RWPE1 (cell line): ENCODE measurements at regions not wholly inside any gene's neighbourhood (a gene's known extent, or its start where the extent isn't known, plus 50 kb on each side); places are given as distances from the start of the nearest gene placed in this dataset.

Experiments used
- CTCF ChIA-PET: fragments of 350-600 bp; sonication (Branson Sonifier 250); formaldehyde crosslinking; extraction: SDS; loops from one replicate; lab custom pipeline; 2021; lab: Yijun Ruan, JAX
- POLR2A ChIA-PET: fragments of 400-600 bp; formaldehyde crosslinking; extraction: SDS; loops from one replicate; lab custom pipeline; 2020; ENCODE audit warnings: antibody characterized with exemption; ENCODE audit not compliant: low non-redundant PET; lab: Yijun Ruan, JAX
- DNase-seq: peaks from one replicate; pipeline ENCODE4 v3.0.0; 2012; ENCODE audit warnings: low spot score
- H3K27ac ChIP-seq: fragments of 450-650 bp; 2 replicates; pipeline ENCODE4 v1.5.1; 2017
- CTCF ChIP-seq: fragments of 450-650 bp; conservative IDR thresholded peaks from 2 replicates; pipeline ENCODE4 v1.5.1; 2017; ENCODE audit warnings: low read depth, mild to moderate bottlenecking

GRCh38 chr17:72534776-72535175 lies 414.0 kb downstream of the SOX9 start:
- no peak for TF ChIP-seq CTCF
- ChIA-PET CTCF (interaction anchor here (0.6 kb wide), 1 partner anchor 315 kb away, joined by 3 read pairs; no protein-coding TSS in a partner anchor), POLR2A (no interaction called here)
- DNase-seq: no peak
- H3K27ac ChIP-seq: no peak overlapping the region

- no peak overlapping the region for H3K27ac ChIP-seq
- POLR2A ChIA-PET: no interaction called here
- no peak for DNase-seq
- CTCF ChIA-PET: interaction anchor here (0.6 kb wide), 1 partner anchor 315 kb away, joined by 3 read pairs; no protein-coding TSS in a partner anchor
- TF ChIP-seq CTCF: no peak
Measured at GRCh38 chr17:72535346-72535745, 414.5 kb downstream of the SOX9 start.

- TF ChIP-seq CTCF: no peak
- no peak overlapping the region for H3K27ac ChIP-seq
- CTCF ChIA-PET: no interaction called here
Measured at GRCh38 chr17:72535779-72536178, 415.0 kb downstream of the SOX9 start.

GRCh38 chr17:72536788-72537187 lies 416.0 kb downstream of the SOX9 start:
- CTCF ChIA-PET: interaction anchor here (0.7 kb wide), 2 partner anchors 148 to 1770 kb away, joined by 3 to 6 read pairs; no protein-coding TSS in a partner anchor
- TF ChIP-seq CTCF: no peak
- POLR2A ChIA-PET: no interaction called here
- no peak for DNase-seq
- H3K27ac ChIP-seq: no peak overlapping the region

More at GRCh38 chr17:72535779-72536178, 415.0 kb downstream of the SOX9 start:
- POLR2A ChIA-PET: no interaction called here
- DNase-seq: no peak

- POLR2A ChIA-PET: no interaction called here
- TF ChIP-seq CTCF: no peak
Measured at GRCh38 chr17:72538443-72538842, 417.6 kb downstream of the SOX9 start.

GRCh38 chr17:72538901-72539352 lies 418.1 kb downstream of the SOX9 start:
- H3K27ac ChIP-seq: peak overlapping the region; percentile 15

More at GRCh38 chr17:72538443-72538842, 417.6 kb downstream of the SOX9 start:
- H3K27ac ChIP-seq: peak overlapping the region; percentile 15
- no peak for DNase-seq
- CTCF ChIA-PET: interaction anchor here (0.7 kb wide), 3 partner anchors 15 to 1405 kb away, joined by 3 read pairs; no protein-coding TSS in a partner anchor

More at GRCh38 chr17:72538901-72539352, 418.1 kb downstream of the SOX9 start:
- no peak for DNase-seq
- no peak for TF ChIP-seq CTCF
- ChIA-PET CTCF (interaction anchor here (0.6 to 2.4 kb wide), 5 partner anchors 411 to 1772 kb away, joined by 3 to 12 read pairs (median 9); no protein-coding TSS in a partner anchor), POLR2A (no interaction called here)
